Adrenal gland (tissue), 5 donors: ENCODE measurements at regions not wholly inside any gene's neighbourhood (a gene's known extent, or its start where the extent isn't known, plus 50 kb on each side); places are given as distances from the start of the nearest gene placed in this dataset.

Experiments
- CTCF ChIP-seq, 6 experiments: fragments of 450-650 bp in 4 of 6; fragments of 200-600 bp in 2 of 6; sonication (generic) in 1 of 6; IDR thresholded peaks; 1 replicate in 5 of 6; 2 replicates in 1 of 6; pipeline versions ENCODE4 v1.5.1 to v1.8.0; 2016 to 2021; ENCODE audit warnings: antibody characterized with exemption in 6 of 6, mild to moderate bottlenecking in 2 of 6, moderate library complexity in 1 of 6
- POLR2A ChIP-seq, 2 donors: fragments of 450-650 bp; IDR thresholded peaks; one replicate each; pipeline ENCODE4 v1.6.1; 2017; ENCODE audit warnings: antibody characterized with exemption in 2 of 2, mild to moderate bottlenecking in 2 of 2, moderate library complexity in 1 of 2
- donor health status: DM: no; HTN: no; CAD: no.

DNA sequence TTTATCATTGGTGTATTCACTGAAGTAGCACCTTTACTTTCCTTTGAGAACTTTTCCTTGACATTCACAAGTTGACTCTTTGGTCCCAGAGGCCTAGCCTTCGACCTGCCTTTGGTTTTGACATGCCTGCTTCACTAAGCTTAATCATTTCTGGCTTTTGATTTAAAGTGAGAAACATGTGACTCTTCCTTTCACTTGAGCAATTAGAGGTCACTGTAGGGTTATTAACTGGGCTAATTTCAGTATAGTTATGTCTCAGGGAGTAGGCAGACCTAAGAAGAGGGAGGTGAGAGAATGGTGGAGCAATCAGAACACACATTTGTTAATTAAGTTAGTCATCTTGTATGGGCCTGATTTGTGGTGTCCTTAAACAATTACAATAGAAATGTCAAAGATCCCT lies 1040.7 kb upstream of the SLC39A10 start:
- TF ChIP-seq CTCF (IDR thresholded peaks at IDR 0.05) = no peak
- TF ChIP-seq POLR2A (IDR thresholded peaks at IDR 0.05) = no peak
